ENCODE measurements at regions not wholly inside any gene's neighbourhood (a gene's known extent, or its start where the extent isn't known, plus 50 kb on each side); places are given as distances from the start of the nearest gene placed in this dataset.

- no peak for TF ChIP-seq EZH2 (IDR thresholded peaks at IDR 0.05; ENCODE audit: low read depth)
- no peak for TF ChIP-seq CTCF (conservative IDR thresholded peaks at IDR 0.05)
Measured at GRCh38 chr2:236971131-236971821, 114.4 kb upstream of the COPS8 start.
